ENCODE measurements at regions not wholly inside any gene's neighbourhood (a gene's known extent, or its start where the extent isn't known, plus 50 kb on each side); places are given as distances from the start of the nearest gene placed in this dataset.

DNA sequence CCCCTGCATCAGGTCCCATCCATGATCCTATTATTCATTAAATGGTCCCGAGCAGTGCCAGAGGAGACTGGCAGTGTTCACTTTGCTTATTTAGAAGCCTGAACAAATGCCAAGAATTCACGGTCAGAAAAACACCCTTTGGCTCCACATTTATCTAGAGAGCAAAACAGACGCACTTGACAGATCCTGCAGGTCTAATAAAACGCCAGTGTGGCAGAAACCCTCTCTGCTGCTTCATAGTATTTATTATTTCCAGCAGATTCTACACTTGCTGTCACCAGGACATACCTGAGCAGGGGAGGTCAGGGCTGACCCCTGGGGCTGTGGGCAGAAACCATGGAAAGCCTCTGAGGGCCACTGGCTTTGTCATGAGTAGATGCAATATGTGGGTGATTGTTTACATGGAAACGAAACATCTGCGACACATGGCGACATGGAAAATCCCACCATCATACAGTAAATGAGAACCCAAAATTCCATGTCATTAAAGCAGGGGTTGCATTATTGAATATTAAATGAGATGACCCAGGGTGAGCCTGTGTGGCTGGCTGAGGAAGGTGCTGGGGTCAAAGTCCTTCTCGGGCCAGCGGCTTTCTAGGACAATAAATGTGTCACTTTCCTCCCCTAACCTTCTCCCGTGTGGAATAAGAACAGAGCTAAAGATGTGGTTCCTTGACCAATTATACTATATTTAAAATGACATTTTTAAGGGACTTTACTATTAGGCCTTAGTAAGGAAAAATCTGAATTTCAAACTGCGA lies 205.9 kb upstream of the SVIL start:
- Histone ChIP-seq H3K4me1 (ENCODE audit: control insufficient read depth, insufficient read depth, low read length, poor library complexity, severe bottlenecking) (no peaks in the 10 kb centered on the region), H3K9me3 (ENCODE audit: control insufficient read depth, low read length) (no peaks in the 10 kb centered on the region), H3K36me3 (ENCODE audit: control insufficient read depth, insufficient read depth, low read length) (no peaks in the 10 kb centered on the region), H3K27ac (ENCODE audit: low read depth, low read length, severe bottlenecking) (no peak overlapping the region), H3K4me3 (ENCODE audit: extremely low read depth, insufficient read depth, low read length, poor library complexity, severe bottlenecking) (no peak overlapping the region)
- WGBS, 2 experiments (ENCODE audit: insufficient coverage in 2 of 2), result 96 to 100% methylated on average over 5 of the region's 11 CpGs

- Histone ChIP-seq H3K9me3 (ENCODE audit: control insufficient read depth, low read length) (no peaks in the 10 kb centered on the region), H3K4me3 (ENCODE audit: extremely low read depth, insufficient read depth, low read length, poor library complexity, severe bottlenecking) (no peak overlapping the region), H3K27ac (ENCODE audit: low read depth, low read length, severe bottlenecking) (no peak overlapping the region), H3K4me1 (ENCODE audit: control insufficient read depth, insufficient read depth, low read length, poor library complexity, severe bottlenecking) (no peaks in the 10 kb centered on the region), H3K36me3 (ENCODE audit: control insufficient read depth, insufficient read depth, low read length) (no peaks in the 10 kb centered on the region)
- 90 to 96% methylated on average over 5 to 8 of the region's 9 CpGs for WGBS, 2 experiments (ENCODE audit: insufficient coverage in 2 of 2)
These were observed 205.2 kb upstream of the SVIL start for GRCh38 chr10:29839826-29840515.

GRCh38 chr10:29838539-29838938 lies 203.8 kb upstream of the SVIL start:
- WGBS, 2 experiments (ENCODE audit: insufficient coverage in 2 of 2), result 97 to 100% methylated on average over 2 to 3 of the region's 5 CpGs

DNA sequence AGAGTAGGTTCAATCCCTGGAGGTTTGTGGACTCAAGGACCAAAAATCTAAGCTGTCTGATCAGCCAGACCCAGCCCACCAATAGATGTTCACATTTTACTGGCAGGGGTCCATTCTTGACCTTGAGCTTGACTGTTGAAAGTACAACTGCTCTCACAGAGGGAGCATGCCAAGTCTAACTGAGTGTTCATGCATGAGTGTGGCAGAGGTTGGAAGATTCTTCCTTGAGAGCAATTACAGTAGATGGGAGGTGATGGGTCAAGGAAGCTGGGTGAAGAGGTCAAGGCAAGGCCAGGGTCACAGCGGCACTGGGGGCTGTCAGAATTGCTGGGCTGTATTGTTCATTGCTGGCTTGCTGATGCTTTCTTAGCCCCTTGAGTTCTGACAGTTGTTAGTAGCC lies 202.8 kb upstream of the SVIL start:
- 100% methylated on average over 1 of the region's 1 CpG for WGBS, 2 experiments (ENCODE audit: insufficient coverage in 2 of 2)

More at GRCh38 chr10:29838539-29838938, 203.8 kb upstream of the SVIL start:
- Histone ChIP-seq H3K4me3 (ENCODE audit: extremely low read depth, insufficient read depth, low read length, poor library complexity, severe bottlenecking) (no peak overlapping the region), H3K4me1 (ENCODE audit: control insufficient read depth, insufficient read depth, low read length, poor library complexity, severe bottlenecking) (no peaks in the 10 kb centered on the region), H3K9me3 (ENCODE audit: control insufficient read depth, low read length) (no peaks in the 10 kb centered on the region), H3K36me3 (ENCODE audit: control insufficient read depth, insufficient read depth, low read length) (no peaks in the 10 kb centered on the region), H3K27ac (ENCODE audit: low read depth, low read length, severe bottlenecking) (no peak overlapping the region)

GRCh38 chr10:29836396-29836795 lies 201.6 kb upstream of the SVIL start:
- 100% methylated on average over 1 of the region's 4 CpGs; no CpG with 5 or more reads in 1 of the 2 experiments for WGBS, 2 experiments (ENCODE audit: insufficient coverage in 2 of 2)
- Histone ChIP-seq H3K27ac (ENCODE audit: low read depth, low read length, severe bottlenecking) (no peak overlapping the region), H3K4me3 (ENCODE audit: extremely low read depth, insufficient read depth, low read length, poor library complexity, severe bottlenecking) (no peak overlapping the region), H3K9me3 (ENCODE audit: control insufficient read depth, low read length) (no peaks in the 10 kb centered on the region), H3K4me1 (ENCODE audit: control insufficient read depth, insufficient read depth, low read length, poor library complexity, severe bottlenecking) (no peaks in the 10 kb centered on the region), H3K36me3 (ENCODE audit: control insufficient read depth, insufficient read depth, low read length) (no peaks in the 10 kb centered on the region)

More for the DNA sequence above, 202.8 kb upstream of the SVIL start:
- no peaks in the 10 kb centered on the region for H3K4me1 ChIP-seq (ENCODE audit: control insufficient read depth, insufficient read depth, low read length, poor library complexity, severe bottlenecking)
- no peak overlapping the region for H3K27ac ChIP-seq (ENCODE audit: low read depth, low read length, severe bottlenecking)
- no peak overlapping the region for H3K4me3 ChIP-seq (ENCODE audit: extremely low read depth, insufficient read depth, low read length, poor library complexity, severe bottlenecking)
- no peaks in the 10 kb centered on the region for H3K9me3 ChIP-seq (ENCODE audit: control insufficient read depth, low read length)
- H3K36me3 ChIP-seq (ENCODE audit: control insufficient read depth, insufficient read depth, low read length), result no peaks in the 10 kb centered on the region

GRCh38 chr10:29835055-29835454 lies 200.3 kb upstream of the SVIL start:
- no peak overlapping the region for H3K4me3 ChIP-seq (ENCODE audit: extremely low read depth, insufficient read depth, low read length, poor library complexity, severe bottlenecking)
- H3K9me3 ChIP-seq (ENCODE audit: control insufficient read depth, low read length), result peaks cover 2% of the 10 kb centered on the region
- no peaks in the 10 kb centered on the region for H3K36me3 ChIP-seq (ENCODE audit: control insufficient read depth, insufficient read depth, low read length)
- no peak overlapping the region for H3K27ac ChIP-seq (ENCODE audit: low read depth, low read length, severe bottlenecking)
- no peaks in the 10 kb centered on the region for H3K4me1 ChIP-seq (ENCODE audit: control insufficient read depth, insufficient read depth, low read length, poor library complexity, severe bottlenecking)

- Histone ChIP-seq H3K27ac (ENCODE audit: low read depth, low read length, severe bottlenecking) (no peak overlapping the region), H3K36me3 (ENCODE audit: control insufficient read depth, insufficient read depth, low read length) (no peaks in the 10 kb centered on the region), H3K4me3 (ENCODE audit: extremely low read depth, insufficient read depth, low read length, poor library complexity, severe bottlenecking) (no peak overlapping the region), H3K4me1 (ENCODE audit: control insufficient read depth, insufficient read depth, low read length, poor library complexity, severe bottlenecking) (peaks cover 6% of the 10 kb centered on the region), H3K9me3 (ENCODE audit: control insufficient read depth, low read length) (peaks cover 16% of the 10 kb centered on the region)
- 100% methylated on average over 1 to 3 of the region's 6 CpGs for WGBS, 2 experiments (ENCODE audit: insufficient coverage in 2 of 2)
These were observed 196.1 kb upstream of the SVIL start for GRCh38 chr10:29830531-29831512.

- Histone ChIP-seq H3K36me3 (ENCODE audit: control insufficient read depth, insufficient read depth, low read length) (no peaks in the 10 kb centered on the region), H3K4me3 (ENCODE audit: extremely low read depth, insufficient read depth, low read length, poor library complexity, severe bottlenecking) (no peak overlapping the region), H3K4me1 (ENCODE audit: control insufficient read depth, insufficient read depth, low read length, poor library complexity, severe bottlenecking) (peaks cover 6% of the 10 kb centered on the region), H3K27ac (ENCODE audit: low read depth, low read length, severe bottlenecking) (no peak overlapping the region), H3K9me3 (ENCODE audit: control insufficient read depth, low read length) (peaks cover 16% of the 10 kb centered on the region)
- 88 to 100% methylated on average over 1 of the region's 2 CpGs for WGBS, 2 experiments (ENCODE audit: insufficient coverage in 2 of 2)
These were observed 195.0 kb upstream of the SVIL start for GRCh38 chr10:29829776-29830175.

DNA sequence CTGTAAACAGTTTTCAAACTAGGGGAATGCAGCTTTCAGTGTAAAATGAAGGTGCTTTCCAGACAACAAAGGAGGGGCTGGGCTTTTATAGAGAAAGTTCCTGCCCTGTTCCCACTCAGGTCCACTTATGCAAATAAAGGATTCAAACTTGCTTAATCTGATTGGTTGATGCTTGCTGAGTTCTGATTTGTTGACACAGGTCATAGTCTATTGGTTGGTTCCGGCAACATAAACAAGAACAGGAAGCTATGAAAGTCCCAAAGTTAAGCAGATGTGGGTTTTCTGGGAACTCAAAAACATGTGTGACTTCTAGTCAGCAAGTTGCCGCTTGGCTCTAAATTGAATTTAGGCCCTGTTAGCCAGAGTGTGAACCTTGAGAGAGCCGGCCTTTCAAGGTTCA lies 194.2 kb upstream of the SVIL start:
- Histone ChIP-seq H3K4me3 (ENCODE audit: extremely low read depth, insufficient read depth, low read length, poor library complexity, severe bottlenecking) (no peak overlapping the region), H3K9me3 (ENCODE audit: control insufficient read depth, low read length) (peaks cover 16% of the 10 kb centered on the region), H3K4me1 (ENCODE audit: control insufficient read depth, insufficient read depth, low read length, poor library complexity, severe bottlenecking) (peaks cover 8% of the 10 kb centered on the region), H3K36me3 (ENCODE audit: control insufficient read depth, insufficient read depth, low read length) (no peaks in the 10 kb centered on the region), H3K27ac (ENCODE audit: low read depth, low read length, severe bottlenecking) (no peak overlapping the region)
- 94 to 96% methylated on average over 3 of the region's 3 CpGs for WGBS, 2 experiments (ENCODE audit: insufficient coverage in 2 of 2)

GRCh38 chr10:29828440-29828894 lies 193.7 kb upstream of the SVIL start:
- 100% methylated on average over 2 to 4 of the region's 4 CpGs for WGBS, 2 experiments (ENCODE audit: insufficient coverage in 2 of 2)

More at GRCh38 chr10:29828440-29828894, 193.7 kb upstream of the SVIL start:
- Histone ChIP-seq H3K9me3 (ENCODE audit: control insufficient read depth, low read length) (peaks cover 16% of the 10 kb centered on the region), H3K36me3 (ENCODE audit: control insufficient read depth, insufficient read depth, low read length) (no peaks in the 10 kb centered on the region), H3K4me3 (ENCODE audit: extremely low read depth, insufficient read depth, low read length, poor library complexity, severe bottlenecking) (no peak overlapping the region), H3K27ac (ENCODE audit: low read depth, low read length, severe bottlenecking) (no peak overlapping the region), H3K4me1 (ENCODE audit: control insufficient read depth, insufficient read depth, low read length, poor library complexity, severe bottlenecking) (peaks cover 12% of the 10 kb centered on the region)
